ENCODE measurements at regions not wholly inside any gene's neighbourhood (a gene's known extent, or its start where the extent isn't known, plus 50 kb on each side); places are given as distances from the start of the nearest gene placed in this dataset.

DNA sequence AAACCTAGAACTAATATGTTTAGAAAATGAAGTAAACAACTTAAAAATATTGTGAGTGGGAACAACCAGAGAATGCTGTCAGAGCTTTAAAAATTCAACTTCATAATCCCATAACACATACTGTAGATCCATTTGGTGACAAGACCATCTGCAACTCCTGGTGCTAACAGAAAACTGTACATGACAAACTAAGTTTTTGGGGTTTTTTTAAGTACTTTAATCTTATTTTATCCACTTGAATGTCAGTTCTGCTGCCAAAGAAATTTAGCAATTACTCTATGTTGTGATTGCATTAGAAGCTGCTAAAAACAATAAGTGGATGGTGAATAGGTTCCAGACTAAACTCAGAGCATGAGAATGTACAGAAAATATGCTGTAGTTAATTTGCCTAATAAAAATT is 345.4 kb downstream of the COL12A1 start:
- TF ChIP-seq, protein P1, sequence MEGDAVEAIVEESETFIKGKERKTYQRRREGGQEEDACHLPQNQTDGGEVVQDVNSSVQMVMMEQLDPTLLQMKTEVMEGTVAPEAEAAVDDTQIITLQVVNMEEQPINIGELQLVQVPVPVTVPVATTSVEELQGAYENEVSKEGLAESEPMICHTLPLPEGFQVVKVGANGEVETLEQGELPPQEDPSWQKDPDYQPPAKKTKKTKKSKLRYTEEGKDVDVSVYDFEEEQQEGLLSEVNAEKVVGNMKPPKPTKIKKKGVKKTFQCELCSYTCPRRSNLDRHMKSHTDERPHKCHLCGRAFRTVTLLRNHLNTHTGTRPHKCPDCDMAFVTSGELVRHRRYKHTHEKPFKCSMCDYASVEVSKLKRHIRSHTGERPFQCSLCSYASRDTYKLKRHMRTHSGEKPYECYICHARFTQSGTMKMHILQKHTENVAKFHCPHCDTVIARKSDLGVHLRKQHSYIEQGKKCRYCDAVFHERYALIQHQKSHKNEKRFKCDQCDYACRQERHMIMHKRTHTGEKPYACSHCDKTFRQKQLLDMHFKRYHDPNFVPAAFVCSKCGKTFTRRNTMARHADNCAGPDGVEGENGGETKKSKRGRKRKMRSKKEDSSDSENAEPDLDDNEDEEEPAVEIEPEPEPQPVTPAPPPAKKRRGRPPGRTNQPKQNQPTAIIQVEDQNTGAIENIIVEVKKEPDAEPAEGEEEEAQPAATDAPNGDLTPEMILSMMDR (IDR thresholded peaks at IDR 0.05; ENCODE audit: low read depth, low read length): no peak
- H3K4me3 ChIP-seq (replicated peaks in 1 of 2; ENCODE audit: low read depth in 2 of 2, low read length in 2 of 2): no peak overlapping the region
- no peak for DNase-seq (ENCODE audit: low read depth in 2 of 2)

DNA sequence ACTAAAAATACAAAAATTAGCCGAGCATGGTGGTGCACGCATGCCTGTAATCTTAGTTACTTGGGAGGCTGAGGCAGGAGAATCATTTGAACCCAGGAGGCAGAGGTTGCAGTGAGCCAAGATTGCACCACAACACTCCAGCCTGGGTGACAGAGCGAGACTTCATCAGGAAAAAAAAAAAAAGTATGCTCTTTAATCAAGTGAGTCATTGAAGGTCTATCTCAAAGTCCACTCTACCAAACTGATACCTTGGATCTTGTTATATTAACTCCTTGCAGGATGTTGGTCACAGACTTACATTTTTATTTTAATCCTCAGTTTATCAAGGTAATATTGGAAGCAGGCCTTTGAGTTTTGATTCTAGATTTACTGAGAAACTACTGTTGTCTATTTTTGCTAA is 348.7 kb downstream of the COL12A1 start:
- DNase-seq (ENCODE audit: low read depth in 2 of 2): no peak
- H3K4me3 ChIP-seq (replicated peaks in 1 of 2; ENCODE audit: low read depth in 2 of 2, low read length in 2 of 2): no peak overlapping the region
- TF ChIP-seq, protein P1 (IDR thresholded peaks at IDR 0.05; ENCODE audit: low read depth, low read length): no peak

DNA sequence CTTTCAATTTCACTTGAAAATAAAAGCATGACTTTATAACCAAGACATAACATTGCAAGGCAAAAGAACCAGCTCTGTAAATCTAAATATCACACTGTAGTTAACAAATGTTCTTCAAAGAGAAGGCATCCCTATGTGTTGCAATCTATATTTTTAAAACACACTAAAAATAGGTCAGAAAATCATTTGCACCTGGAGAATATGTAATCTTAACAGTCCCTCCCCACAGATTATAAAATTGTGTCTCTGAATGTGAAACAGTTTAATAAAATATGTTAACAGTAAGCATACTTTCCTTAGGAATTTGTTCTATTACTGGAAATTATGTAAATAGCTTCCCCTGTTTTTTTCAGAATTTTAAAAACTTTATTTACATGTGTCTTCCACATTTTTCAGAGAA is 351.9 kb downstream of the COL12A1 start:
- TF ChIP-seq, protein P1 (IDR thresholded peaks at IDR 0.05; ENCODE audit: low read depth, low read length): no peak
- no peak overlapping the region for H3K4me3 ChIP-seq (replicated peaks in 1 of 2; ENCODE audit: low read depth in 2 of 2, low read length in 2 of 2)
- DNase-seq (ENCODE audit: low read depth in 2 of 2): no peak

DNA sequence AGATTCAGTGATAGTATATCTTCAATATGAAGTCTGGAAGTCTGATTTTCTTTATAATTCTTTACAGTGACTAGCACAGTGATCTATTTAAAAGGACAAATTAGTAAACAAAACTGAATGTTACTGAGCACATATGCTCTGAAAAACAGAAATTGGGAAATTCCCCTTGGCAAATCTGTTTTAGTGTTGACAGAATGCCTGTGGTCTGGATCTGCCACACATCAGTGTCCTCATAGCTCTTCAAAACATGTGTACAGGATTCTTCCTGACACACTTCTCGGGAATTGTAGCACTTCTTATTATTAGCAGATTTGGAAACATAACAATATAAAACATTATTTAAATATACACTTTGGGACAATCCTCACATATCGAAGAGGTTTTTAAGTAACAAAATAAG is 354.3 kb downstream of the COL12A1 start:
- H3K4me3 ChIP-seq (replicated peaks in 1 of 2; ENCODE audit: low read depth in 2 of 2, low read length in 2 of 2): no peak overlapping the region
- DNase-seq (ENCODE audit: low read depth in 2 of 2): peak; percentile 50 to 73
- TF ChIP-seq, protein P1 (IDR thresholded peaks at IDR 0.05; ENCODE audit: low read depth, low read length): no peak

DNA sequence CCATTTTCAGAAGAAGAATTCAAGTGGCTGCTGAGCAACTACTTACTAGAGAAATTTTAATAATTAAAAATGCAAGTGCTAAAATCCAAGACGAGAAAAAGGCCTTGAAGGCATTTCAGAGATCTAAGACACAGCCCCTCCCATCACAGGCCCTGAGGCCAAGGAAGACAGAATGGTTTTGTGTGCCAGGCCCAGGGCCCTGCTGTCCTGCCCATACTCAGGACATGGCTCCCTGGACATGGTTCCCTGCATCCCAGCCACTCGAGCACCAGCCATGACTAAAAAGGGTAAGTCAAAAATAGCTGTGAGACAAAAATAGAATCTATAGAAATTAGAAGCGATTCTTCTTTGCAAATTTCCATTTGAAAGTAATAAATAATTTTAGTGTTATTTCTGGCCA is 364.9 kb downstream of the COL12A1 start:
- DNase-seq (ENCODE audit: low read depth in 2 of 2): no peak
- no peak overlapping the region for H3K4me3 ChIP-seq (replicated peaks in 1 of 2; ENCODE audit: low read depth in 2 of 2, low read length in 2 of 2)
- TF ChIP-seq, protein P1 (IDR thresholded peaks at IDR 0.05; ENCODE audit: low read depth, low read length): no peak

DNA sequence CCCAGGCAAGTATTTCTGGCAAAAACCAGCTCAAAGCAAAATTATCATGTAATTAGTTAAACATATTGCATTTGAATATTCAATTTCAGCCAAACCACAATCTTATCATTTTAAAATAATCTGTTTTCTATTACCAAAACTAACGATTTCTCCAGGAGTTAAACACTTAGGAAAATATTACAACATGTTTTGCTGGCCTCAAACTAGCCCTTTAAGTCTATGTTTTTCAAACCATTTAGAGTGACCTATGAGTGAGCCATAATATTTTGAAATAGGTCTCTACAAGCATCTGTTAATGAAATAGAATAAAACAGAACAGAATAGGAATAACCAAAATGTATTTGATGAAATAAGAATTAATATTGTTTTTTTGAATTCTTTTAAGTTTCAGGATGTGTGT is 370.9 kb downstream of the COL12A1 start:
- TF ChIP-seq, protein P1 (IDR thresholded peaks at IDR 0.05; ENCODE audit: low read depth, low read length): no peak
- no peak overlapping the region for H3K4me3 ChIP-seq (replicated peaks in 1 of 2; ENCODE audit: low read depth in 2 of 2, low read length in 2 of 2)
- DNase-seq (ENCODE audit: low read depth in 2 of 2): no peak

DNA sequence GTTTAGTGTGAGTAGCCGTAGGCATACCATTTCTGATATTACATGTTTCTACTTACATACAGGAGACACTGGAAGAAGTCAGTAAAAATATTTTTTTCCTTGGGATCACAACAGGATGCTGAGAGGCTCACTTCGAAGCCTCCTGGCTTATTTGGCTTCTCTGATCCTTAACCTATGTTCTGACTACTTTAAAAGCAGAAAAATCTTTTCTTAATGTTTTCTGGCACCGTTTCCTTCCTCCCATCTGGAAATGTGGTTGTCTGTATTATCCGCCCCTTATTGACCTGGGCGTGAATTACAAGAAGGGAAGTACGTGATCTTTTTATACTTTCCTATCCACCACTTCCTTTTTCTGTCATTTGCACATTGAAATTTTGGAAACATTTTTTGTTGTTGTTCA is 379.6 kb downstream of the COL12A1 start:
- H3K4me3 ChIP-seq (replicated peaks in 1 of 2; ENCODE audit: low read depth in 2 of 2, low read length in 2 of 2): no peak overlapping the region
- DNase-seq (ENCODE audit: low read depth in 2 of 2): peak in 1 of 2 donors; percentile 4
- TF ChIP-seq, protein P1 (IDR thresholded peaks at IDR 0.05; ENCODE audit: low read depth, low read length): no peak
